NCI-H748 (cell line): ENCODE measurements at regions not wholly inside any gene's neighbourhood (a gene's known extent, or its start where the extent isn't known, plus 50 kb on each side); places are given as distances from the start of the nearest gene placed in this dataset.

Experiments
- DNase-seq: peaks from one replicate; lab custom pipeline; 2025; ENCODE audit not compliant: unreplicated experiment; lab: John Stamatoyannopoulos, UW

DNA sequence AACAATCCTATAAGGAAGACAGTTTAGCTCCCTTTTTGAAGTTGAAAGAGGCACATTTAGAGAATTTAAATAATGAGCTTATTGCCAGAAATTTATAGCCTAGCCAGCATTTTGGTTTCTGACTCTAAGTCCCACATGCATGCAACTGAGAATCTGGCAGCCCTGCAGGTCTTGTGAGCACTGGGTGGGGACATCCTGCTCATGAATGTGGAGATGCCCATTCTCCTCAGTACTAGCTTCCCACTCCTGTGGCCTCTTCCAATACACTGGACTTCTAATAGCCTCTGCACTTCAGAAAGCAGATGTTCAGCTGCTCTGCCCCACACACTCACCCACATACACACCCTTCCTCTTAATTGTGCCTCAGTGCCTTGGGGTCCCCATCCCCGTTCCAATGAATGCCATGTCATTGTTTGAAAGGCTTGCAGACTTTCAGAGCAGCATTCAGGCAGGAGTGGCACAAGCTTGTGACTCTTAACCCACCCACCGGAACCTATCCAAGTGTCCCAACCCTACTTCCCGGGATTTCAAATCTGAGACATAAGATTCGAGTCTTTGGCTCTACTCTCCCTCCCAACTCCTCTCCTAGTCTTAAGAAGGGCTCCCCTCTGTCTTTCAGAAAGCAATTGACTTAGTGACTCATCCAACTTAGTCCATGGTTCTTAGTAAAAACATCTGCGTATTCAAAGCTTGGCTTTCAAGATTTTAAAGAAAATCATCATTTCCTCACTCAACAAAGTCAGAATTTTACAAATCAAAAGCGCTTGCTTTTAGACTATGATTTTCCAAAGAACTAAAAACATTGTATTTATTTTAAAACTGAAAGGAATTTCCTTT, 80.0 kb upstream of the FREM2 start:
- no peak for DNase-seq

DNA sequence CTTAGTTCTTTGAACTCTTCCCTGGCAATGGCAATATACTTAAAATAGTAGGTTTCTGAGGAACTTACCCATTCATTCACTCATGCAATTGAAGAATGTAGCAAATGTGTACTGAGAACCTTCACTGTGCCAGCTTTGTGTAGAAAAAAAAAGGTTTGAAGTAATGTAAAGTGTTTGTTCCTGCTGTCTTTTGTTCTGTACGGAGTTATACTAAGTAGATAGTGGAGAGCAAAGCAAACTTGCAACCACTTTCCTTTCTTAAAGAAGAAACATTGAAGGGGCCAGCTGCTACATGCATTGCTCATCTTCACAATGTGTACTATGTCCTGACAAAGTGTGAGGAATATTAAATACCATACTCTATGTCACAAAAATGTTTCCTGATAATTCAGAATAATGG, 68.9 kb upstream of the FREM2 start:
- DNase-seq: no peak

DNA sequence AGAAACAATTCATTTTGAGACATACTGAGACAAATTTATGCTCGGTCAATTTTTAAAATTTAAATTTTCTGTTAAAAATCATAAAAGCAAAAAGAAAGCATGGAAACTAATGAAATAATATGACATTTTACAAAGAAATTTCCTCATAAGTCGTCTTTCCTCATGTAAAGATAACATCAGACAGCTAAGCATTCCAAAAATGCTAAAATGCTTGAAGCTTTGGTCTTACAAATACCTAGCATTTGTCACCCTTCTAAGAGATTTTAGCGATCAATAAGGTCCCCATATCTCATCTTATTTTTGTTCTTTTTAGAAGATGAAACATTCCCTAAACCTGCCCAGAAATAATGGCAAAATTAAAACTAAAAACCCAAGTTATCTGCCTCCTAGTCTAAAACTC, 68.5 kb upstream of the FREM2 start:
- DNase-seq: no peak

DNA sequence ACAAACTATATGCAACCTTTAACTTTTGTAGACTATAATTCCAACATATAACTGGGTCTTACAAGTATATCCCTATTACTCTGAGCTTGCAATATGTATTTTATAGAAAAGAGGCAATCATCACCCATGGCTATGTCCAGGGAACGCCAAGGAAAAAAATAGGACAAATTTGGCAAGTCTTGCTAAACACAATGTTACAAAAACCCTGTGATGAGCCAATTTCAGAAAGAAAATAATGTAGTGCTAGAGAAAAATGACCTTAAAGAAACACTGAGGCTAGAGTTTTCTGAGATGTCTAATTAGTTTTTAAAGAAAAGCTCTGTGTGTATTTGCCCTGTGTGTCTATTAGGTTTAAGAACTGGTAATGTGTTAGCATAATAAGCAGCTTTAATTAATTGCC, 68.0 kb upstream of the FREM2 start:
- DNase-seq: no peak

DNA sequence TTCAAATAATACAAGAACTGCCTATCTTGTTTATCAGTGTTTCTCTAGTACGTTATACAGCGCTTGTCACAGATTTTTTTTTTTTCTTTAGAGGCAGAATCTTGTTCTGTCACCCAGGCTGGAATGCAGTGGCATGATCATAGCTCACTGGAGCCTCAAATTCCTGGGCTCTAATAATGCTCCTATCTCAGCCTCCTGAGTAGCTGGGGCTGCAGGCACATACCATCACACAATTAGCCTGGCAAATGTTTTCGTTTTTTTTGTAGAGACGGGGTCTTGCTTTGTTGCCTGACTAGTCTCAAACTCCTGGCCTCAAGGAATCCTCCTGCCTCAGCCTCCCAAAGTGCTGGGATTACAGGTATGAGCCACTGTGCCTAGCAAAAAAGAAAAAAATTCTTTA, 66.0 kb upstream of the FREM2 start:
- DNase-seq: no peak

DNA sequence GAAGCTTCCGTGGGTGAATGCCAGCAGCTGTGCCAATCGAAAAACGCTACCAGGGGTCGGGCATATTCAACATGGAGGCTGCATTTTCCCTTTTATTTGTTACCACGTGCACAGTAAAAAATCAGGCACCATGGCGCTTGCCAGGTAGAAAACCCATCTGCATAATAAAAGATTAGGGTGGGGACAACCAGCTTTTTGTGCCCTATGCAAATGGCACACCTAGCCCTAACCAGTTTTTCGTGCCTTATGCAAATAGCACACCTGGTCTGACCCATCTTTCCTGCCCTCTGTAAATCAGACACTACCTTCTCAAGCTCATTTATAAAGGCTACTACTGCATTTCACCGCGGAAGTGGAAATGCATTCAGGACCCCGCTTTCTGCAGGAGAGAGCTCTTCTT, 62.1 kb upstream of the FREM2 start:
- peak; percentile 98 for DNase-seq

DNA sequence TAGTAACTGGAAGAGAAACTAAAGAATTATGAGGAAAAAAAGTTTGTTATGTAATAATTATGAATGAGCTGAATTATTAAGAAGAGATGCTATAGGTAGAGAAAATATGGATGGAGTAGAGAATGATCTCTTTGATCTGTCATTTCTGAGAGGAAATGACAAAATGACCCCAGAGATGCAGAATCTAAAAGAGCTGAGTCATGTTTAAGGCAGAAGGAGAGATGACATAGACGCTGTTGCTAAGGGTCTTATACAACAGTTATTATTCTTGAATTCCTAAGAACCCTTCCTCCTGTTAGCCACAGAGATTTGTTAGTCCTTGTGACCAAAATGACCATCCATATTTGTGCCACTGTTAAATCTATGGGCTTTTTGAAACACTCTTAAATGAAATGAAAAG, 58.3 kb upstream of the FREM2 start:
- DNase-seq: no peak

DNA sequence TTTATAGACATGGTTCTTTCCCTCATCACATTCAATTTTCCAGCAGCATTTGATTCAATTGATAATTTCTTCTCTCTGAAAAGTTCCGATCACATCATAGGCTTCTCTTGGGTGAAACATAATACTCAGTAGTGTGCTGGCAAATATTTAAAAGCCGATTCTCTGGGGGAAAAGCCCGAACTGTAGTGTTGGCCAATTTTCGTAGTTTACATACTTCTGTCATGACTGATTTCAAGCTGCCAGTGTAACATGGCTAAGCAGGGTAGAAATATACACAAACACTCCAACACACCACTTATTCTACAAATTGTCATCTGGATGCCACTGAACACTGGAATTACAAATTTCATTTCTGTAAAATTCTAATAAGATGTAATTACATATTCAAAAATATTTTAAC, 56.1 kb upstream of the FREM2 start:
- DNase-seq: no peak

DNA sequence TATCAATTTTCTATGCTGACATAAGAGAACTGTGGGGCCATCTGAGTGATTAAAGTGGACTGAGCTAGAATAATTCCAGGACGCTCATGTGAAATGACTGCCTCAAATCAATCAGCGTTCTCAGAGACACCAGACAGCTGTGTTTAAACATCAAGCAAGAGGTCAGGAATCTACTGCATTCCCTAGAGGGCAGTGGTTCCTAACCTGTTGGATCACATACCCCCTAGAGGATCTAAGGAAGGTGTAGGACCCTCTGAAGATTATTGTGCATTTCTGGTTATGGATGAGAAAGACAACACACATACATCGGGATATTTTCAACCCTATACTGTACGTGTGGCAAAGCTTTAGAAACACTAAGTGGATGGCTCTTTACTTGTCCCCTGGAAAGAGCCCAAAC, 51.8 kb upstream of the FREM2 start:
- DNase-seq: peak; percentile 37

DNA sequence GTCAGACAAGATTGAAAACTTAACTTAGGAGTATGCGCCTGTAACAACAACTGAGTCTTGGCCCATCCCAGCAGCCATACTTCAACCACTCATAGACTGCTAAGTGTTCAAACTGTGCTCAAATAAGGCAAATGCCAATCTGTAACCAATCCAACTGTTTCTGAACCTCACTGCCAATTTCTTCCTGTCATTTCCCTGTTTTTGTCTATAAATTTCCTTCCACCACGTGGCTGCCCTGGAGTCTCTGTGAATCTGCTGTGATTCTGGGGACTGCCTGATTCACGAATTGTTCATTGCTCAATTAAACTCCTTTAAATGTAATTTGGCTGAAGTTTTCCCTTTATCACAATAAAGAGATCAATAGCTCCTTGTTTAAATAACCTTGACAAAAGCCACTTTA, 50.8 kb upstream of the FREM2 start:
- DNase-seq: peak; percentile 74

DNA sequence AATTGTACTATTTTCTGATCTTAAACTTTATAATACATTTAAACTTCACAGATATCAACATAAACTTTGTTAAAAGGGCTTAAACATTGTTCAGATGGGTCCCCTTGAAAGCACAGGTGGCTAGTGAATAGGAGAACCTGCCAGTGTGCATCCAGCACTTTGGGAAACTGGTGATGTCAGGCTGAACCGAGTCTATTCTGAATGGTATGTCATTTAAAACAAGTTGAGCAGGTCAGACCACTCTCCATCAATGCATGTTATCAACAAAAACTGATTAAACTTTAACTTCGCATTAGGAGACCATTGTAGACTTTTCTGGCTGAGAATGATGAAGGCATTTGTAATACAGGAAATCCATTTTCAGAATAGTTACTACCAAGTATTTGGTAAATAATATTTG, 50.1 kb upstream of the FREM2 start:
- peak; percentile 98 for DNase-seq
